SU-DHL-6 (cell line): ENCODE measurements at regions not wholly inside any gene's neighbourhood (a gene's known extent, or its start where the extent isn't known, plus 50 kb on each side); places are given as distances from the start of the nearest gene placed in this dataset.

Source experiments
- EZH2phosphoT487 ChIP-seq: fragments of 200-600 bp; sonication (generic), shearing (Covaris generic); conservative IDR thresholded peaks from 2 replicates; pipeline ENCODE4 v1.6.1; 2018; ENCODE audit warnings: mild to moderate bottlenecking, antibody characterized with exemption, low read length, moderate library complexity, mixed read lengths
- TF ChIP-seq, protein P1 (sequence below): fragments of 200-600 bp; sonication (generic); IDR thresholded peaks from one replicate; pipeline ENCODE4 v1.5.1; 2017; ENCODE audit warnings: antibody characterized with exemption, mild to moderate bottlenecking, low read length, moderate library complexity; ENCODE audit not compliant: insufficient read depth, poor library complexity, severe bottlenecking

DNA sequence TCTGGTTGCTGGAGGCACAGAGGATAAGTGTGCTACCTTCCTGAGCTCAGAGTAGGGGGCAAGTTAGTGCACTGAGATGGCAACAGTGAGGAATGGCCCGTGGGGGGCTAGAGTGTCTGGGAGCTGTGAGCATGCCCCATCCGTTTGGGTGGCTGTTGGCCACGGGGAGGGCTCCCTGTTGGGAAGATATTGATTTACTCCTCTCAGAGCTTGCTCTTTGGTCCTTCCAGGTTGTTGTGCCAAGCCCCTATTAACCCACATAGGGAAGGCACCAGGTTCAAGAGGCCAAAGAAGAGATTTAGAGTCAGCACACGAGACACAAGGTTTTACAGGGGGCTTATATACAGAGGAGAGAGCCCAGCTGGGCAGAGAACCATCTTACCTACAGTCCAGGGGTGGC is 318.8 kb downstream of the TSN start:
- TF ChIP-seq, protein P1, sequence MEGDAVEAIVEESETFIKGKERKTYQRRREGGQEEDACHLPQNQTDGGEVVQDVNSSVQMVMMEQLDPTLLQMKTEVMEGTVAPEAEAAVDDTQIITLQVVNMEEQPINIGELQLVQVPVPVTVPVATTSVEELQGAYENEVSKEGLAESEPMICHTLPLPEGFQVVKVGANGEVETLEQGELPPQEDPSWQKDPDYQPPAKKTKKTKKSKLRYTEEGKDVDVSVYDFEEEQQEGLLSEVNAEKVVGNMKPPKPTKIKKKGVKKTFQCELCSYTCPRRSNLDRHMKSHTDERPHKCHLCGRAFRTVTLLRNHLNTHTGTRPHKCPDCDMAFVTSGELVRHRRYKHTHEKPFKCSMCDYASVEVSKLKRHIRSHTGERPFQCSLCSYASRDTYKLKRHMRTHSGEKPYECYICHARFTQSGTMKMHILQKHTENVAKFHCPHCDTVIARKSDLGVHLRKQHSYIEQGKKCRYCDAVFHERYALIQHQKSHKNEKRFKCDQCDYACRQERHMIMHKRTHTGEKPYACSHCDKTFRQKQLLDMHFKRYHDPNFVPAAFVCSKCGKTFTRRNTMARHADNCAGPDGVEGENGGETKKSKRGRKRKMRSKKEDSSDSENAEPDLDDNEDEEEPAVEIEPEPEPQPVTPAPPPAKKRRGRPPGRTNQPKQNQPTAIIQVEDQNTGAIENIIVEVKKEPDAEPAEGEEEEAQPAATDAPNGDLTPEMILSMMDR, result no peak
- TF ChIP-seq EZH2phosphoT487, result no peak
